Tibial nerve (tissue), 4 donors: ENCODE measurements at regions not wholly inside any gene's neighbourhood (a gene's known extent, or its start where the extent isn't known, plus 50 kb on each side); places are given as distances from the start of the nearest gene placed in this dataset.

ENCODE experiments used
- EP300 ChIP-seq, 2 donors: sonication (generic); formaldehyde crosslinking; IDR thresholded peaks; one replicate each; pipeline ENCODE4 v1.6.1; 2017; ENCODE audit warnings: antibody characterized with exemption in 2 of 2, mild to moderate bottlenecking in 1 of 2
- POLR2A ChIP-seq, 2 donors: fragments of 450-650 bp; IDR thresholded peaks; one replicate each; pipeline ENCODE4 v1.6.1; 2017; ENCODE audit warnings: antibody characterized with exemption in 2 of 2, mild to moderate bottlenecking in 2 of 2, moderate library complexity in 2 of 2
- TF ChIP-seq, protein P1 (sequence below), 5 experiments: fragments of 200-600 bp in 3 of 5; fragments of 450-650 bp in 2 of 5; sonication (generic) in 3 of 5; IDR thresholded peaks; one replicate each; pipeline ENCODE4 v1.5.1; 2016 to 2019; ENCODE audit warnings: antibody characterized with exemption in 5 of 5, mild to moderate bottlenecking in 3 of 5, moderate library complexity in 2 of 5

DNA sequence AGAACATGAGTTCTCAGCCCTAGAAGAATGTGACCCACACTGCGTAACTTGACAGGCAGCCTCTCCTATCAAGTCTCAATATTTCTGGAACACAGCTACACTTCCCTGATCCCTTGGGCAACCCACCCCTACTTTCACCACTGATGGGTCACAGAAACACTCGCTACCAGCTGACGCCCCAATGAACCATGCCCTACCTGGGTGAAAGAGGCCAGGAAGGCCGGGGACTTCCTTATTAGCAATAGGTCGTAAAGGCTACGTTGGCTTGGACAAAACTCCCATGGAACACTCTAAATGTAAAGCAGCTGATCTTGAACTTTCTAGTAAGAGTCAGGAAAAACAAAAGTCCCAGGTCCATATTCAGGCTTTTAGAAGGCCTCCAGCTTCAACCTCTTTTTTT lies 202.3 kb upstream of the KCTD7 start:
- TF ChIP-seq, protein P1, sequence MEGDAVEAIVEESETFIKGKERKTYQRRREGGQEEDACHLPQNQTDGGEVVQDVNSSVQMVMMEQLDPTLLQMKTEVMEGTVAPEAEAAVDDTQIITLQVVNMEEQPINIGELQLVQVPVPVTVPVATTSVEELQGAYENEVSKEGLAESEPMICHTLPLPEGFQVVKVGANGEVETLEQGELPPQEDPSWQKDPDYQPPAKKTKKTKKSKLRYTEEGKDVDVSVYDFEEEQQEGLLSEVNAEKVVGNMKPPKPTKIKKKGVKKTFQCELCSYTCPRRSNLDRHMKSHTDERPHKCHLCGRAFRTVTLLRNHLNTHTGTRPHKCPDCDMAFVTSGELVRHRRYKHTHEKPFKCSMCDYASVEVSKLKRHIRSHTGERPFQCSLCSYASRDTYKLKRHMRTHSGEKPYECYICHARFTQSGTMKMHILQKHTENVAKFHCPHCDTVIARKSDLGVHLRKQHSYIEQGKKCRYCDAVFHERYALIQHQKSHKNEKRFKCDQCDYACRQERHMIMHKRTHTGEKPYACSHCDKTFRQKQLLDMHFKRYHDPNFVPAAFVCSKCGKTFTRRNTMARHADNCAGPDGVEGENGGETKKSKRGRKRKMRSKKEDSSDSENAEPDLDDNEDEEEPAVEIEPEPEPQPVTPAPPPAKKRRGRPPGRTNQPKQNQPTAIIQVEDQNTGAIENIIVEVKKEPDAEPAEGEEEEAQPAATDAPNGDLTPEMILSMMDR (IDR thresholded peaks at IDR 0.05), result no peak
- TF ChIP-seq POLR2A (IDR thresholded peaks at IDR 0.05), result no peak
- no peak for TF ChIP-seq EP300 (IDR thresholded peaks at IDR 0.05)
